Cardiac septum (tissue), 1 donor: ENCODE measurements at regions not wholly inside any gene's neighbourhood (a gene's known extent, or its start where the extent isn't known, plus 50 kb on each side); places are given as distances from the start of the nearest gene placed in this dataset.
"Not testable (repeated sequence)": the region's sequence is repeated elsewhere in the genome, so short reads cannot be mapped to it uniquely, and the experiment has no call there.

Source experiments
- DNase-seq: peaks from one replicate; pipeline ENCODE4 v3.0.0-alpha.2; 2020; ENCODE audit warnings: low spot score
- intact Hi-C: fragments of 100-400 bp; cut with DNase I; formaldehyde crosslinking; loops from one replicate; pipeline ENCODE4 v1.14.0; 2022
- donor health status: DM: no; HTN: no; CAD: no.

DNA sequence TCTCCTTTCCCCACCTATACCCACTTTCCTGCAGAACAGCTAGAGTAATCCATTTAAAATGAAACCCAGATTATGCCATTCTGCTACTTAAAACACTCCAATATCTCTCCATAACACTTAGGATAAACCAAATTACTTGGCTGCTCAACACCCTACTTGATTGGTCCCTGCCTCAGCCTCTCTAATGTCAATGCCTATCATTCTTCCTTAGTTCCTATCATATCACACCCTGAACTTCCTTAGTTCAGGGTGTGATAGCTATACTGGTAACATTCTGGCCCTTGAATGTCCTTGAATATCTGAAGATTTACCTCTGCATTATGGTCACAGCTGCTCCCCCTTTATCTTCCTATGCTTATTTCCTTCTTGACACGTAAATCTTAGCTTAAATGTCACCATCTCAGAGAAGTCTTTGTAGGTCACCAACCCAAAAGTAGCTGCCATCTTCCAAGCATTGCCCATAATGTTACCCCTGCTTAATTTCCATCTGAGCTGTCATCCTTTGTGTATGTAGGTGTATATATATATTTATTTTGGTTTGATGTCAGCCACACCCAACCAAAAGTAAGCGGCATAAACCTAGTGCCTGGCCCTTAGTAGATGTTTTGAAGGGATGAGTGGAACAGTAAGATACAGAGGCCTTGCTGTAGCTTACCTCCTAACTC, 379.8 kb downstream of the PTPRC start:
- DNase-seq, result no peak
- intact Hi-C loops, result no loop called here

DNA sequence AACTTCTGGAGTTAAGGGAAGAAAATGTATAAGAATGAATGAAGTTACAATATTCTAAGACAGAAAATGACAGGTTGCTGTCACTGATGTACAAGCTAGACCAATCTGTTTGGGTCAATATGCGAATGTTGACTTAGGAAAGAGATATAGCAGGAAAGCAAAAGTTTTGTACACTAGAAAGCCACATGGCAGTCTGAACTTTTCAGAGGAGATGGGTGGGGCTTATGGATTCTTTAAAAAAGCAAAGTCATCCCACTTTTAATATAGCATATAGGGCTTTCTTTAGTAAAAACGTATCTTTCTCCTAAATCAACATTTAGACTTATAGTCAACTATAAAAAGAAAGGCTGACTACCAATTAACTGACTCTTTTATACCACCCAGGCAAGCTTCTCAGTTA, 381.2 kb downstream of the PTPRC start:
- intact Hi-C loops, result no loop called here
- no peak for DNase-seq

DNA sequence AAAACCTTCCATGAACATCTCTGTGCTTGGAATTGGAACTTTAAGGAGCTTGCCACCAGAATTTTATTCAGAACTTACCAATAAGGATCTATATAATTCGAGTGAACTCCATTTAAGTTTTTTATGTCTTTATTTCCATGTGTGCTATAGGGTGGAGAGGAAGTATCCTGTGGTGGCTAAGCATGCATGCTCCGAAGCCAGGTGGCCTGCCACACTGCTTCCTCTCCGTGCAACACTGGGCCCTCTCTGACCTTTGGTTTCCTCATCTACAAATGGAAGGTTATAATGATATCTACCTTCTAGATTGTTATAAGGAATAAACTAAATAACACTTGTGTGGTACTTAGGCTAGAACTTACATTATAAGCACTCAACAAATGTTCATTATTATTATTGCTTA, 382.1 kb downstream of the PTPRC start:
- intact Hi-C loops, result no loop called here
- DNase-seq, result no peak

DNA sequence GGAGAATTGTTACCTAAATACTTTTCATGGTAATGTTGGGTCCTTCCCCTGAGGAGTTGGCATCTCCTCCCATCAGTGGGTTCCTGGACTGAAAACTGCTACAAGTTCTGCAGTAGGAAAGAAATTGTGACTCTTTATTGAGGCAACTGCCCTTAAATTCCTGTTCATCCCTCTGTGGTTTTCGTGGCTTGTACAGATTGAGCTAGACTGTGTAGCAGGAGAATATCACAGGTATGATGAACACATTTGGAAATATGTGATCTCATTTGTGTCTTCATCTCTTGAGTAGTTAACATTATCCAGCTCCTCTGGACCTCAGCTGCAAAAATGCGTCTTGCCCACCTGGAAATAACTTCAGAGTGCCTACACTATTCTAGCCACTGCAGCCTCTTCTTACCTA, 390.6 kb downstream of the PTPRC start:
- no peak for DNase-seq
- intact Hi-C loops, result no loop called here

DNA sequence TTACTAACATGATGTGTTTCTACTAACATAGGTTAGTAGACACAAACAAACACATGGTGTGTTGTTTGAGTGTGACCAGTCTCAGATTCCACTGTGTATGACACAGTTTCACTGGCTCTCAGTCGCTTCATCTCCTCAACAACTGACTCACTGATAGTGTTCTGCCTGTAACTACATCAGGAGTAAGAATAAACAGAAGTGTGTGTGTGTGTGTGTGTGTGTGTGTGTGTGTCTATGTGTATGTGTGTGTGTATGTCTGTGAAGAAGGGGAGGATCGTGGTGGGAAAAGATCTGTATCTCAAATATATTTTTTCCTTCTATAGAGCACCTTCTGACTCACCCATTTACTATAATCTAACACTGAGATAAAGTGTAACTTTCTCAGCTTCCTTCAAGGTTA, 391.0 kb downstream of the PTPRC start:
- DNase-seq, result no peak
- intact Hi-C loops, result no loop called here

DNA sequence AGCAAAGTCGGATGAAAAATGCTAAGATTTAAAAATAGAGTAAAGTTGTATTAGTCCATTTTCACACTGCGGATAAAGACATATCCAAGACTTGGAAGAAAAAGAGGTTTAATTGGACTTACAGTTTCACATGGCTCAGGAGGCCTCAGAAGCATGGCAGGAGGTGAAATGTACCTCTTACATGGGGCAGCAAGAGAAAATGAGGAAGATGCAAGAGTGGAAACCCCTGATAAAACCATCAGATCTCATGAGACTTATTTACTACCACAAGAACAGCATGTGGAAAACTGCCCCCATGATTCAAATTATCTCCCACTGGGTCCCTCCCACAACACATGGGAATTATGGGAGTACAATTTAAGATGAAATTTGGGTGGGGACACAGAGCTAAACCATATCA, 391.7 kb downstream of the PTPRC start:
- DNase-seq, intact Hi-C loops: not testable (repeated sequence)

DNA sequence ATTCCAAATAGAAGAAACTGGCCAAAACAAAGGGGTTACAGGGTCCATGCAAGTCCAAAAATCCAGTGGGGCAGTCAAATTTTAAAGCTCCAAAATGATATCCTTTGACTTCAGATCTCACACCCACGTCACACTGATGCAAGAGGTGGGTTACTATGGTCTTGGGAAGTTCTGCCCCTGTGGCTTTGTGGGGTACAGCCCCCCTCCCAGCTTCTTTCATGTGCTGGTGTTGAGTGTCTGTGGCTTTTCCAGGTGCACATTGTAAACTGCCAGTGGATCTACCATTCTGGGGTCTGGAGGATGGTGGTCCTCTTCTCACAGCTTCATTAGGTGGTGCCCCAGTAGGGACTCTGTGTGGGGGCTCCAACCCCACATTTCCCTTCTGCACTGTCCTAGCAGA, 392.3 kb downstream of the PTPRC start:
- intact Hi-C loops, DNase-seq: not testable (repeated sequence)

DNA sequence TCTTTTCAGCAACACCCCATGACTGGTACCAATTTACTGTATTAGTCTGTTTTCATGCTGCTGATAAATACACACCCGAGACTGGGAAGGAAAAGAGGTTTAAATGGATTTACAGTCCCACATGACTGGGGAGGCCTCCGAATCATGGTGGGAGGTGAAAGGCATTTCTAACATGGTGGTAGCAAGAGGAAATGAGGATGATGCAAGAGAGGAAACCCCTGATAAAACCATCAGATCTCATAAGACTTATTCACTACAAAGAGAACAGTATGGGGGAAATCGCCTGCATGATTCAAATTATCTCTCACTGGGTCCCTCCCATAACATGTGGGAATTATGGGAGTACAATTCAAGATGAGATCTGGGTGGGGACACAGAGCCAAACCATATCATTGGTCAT, 393.6 kb downstream of the PTPRC start:
- intact Hi-C loops, result not testable (repeated sequence)

DNA sequence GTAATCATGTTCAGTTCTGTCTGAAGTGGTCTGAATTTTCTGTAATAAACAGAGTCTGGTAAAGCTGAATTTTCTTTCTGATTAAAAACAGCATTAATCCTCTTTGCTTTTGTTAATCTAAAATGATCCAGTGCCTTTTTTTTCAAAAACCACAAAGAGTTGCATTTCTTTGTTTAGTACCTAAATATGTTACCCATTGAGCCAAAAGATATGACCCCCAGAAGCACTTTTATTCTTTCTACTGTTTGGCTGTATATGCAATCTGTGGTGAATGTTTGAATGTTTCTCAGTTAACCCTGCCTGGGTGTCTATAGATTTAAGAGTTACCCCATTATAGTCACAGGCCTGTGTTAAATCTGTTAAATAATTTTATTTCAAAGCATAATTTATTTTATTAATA, 394.8 kb downstream of the PTPRC start:
- no peak for DNase-seq
- intact Hi-C loops, result no loop called here

More for the DNA sequence above, 393.6 kb downstream of the PTPRC start:
- DNase-seq, result not testable (repeated sequence)

DNA sequence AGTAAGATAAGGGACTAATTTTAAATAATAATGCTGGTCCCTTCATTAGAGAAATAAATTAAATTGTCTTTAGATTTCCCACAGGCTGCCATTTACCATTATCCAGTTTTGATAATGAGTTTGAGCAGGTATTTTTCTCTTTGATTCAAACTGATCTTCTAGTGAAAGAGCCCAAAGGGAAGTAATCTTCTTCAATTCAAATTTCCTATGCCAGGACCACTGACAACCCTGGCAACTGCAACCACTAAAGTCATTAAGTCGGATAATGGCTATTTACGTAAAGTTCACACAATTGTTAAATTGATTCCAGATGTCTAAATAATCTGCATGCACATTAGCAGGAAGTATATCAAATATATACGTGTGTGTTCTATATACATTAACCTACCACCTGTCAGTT, 399.3 kb downstream of the PTPRC start:
- DNase-seq, result no peak
- intact Hi-C loops, result no loop called here

DNA sequence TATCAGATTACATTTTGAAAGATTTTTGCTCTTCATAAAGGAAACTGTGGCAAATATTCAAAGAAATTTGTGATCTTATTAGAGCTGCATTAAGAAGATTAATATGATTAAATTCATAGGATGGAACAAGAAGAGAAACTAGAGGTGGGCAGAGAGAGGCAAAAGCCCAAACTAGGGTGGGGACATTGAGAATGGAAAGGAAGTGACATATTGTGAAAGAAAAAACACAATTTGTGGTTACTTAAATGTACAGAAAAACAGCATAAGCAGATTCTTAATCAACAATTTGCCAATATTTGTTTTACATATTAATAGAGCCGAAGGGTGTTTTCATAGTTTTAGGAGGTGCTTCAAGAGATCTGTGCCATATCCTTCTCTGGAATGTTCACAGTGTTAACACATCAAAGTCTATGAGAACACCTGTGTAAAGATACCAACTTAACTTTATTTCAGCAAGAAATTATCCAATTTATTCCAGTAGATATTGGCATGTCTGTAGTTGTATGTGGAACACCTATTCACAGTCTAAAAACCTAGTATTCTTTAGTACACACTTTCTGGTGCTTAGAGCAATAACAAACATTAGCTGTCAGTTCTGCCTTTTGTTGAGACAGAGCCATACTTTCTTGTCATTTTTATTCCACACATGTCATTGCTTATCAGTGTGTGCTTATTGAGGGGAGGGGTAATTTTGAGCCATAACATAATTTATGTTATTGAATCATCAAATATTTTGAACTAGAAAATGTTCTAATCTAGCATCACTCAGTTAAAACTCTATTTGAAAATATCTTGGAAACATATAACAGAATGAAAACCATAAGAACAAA, 401.5 kb downstream of the PTPRC start:
- no peak for DNase-seq
- intact Hi-C loops, result no loop called here

DNA sequence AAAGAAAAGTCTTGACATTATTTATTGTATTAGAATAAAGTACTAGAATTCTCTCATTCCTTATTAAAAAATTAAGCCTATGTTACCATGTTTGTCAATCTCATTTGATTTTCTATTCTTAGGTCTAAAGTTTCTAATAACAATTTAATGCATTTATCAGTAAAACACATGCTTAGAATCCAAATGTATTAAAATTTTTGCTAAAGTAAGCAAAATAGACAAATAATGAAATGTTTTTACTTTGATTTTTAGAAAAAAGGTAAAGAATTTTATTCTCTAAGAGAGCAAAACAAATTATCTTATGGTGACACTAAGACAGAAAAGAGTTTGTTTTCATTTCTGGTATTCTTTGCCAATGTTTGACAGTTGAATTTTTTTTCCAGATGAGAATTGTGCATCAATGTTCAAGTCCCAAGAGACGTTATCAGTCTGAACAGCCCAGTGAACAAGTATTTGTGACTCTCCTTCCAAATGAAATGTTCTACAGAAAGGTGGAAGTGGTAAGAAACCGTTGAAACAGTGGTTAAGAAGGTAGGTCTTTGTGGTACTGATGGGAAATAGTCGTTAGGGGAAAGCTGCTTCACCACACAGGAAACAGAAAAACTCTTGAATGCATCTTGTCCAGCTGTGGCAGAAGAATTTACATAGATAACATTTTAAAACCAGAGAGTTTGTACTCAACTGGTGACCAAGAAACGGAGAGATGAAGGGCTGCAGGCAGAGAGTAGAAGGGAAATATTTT, 402.5 kb downstream of the PTPRC start:
- DNase-seq, result no peak

DNA sequence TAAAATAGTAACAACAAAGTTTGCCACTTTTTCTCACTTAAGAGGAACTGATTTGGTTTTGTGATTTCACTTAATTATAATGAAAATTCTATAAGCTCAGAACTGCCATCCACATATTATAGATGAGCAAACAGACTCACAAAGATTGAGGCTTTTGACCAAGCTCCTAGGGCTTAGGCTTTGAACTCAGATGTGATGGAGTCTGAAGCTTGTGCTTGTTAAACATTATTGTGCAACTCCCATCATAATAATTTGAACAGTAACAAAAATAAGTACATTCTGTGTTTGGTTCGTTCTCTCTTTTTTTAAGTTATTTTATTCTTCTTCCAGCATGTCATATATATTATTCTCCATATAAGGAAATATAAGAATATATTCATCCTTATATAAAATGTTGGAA, 403.4 kb downstream of the PTPRC start:
- intact Hi-C loops, result no loop called here
- DNase-seq, result no peak

More for the DNA sequence above, 402.5 kb downstream of the PTPRC start:
- intact Hi-C loops, result no loop called here

DNA sequence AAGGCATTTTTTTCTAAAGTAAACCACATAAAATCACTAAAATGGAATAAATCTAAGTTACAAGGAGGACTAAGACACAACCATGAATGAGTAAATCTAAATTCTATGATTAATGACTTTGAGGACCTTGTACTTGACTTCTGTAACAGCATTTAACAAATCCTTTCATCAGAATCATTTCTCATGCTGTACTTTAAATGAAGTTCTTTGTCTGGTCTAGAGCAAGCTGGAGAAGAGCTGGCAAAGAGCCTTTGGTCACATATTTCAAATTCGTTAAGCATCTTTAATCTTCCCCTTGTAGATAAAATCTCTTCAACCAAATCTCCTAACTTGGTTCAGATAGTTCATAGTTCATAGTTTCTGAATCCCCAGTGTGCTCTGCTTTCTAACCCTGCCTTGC, 405.4 kb downstream of the PTPRC start:
- intact Hi-C loops, result no loop called here
- no peak for DNase-seq

DNA sequence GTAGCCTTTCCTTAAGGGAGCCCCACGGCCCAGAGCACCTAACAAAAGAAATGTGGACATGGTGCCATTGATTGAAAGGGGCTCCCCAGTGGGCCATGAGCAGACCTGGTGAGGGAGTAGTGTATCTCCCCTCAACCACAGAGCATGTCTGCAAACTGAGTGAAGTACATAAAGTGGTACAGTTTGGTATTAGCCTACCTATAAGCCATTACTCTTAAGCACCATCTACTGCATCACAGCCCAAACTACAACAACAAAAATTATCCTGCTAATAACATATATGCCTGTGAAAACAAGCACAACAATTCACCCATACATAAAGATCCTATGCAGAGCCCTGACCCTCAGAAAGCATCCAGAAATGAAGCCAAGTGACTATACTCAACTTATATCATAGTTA, 407.8 kb downstream of the PTPRC start:
- intact Hi-C loops, result no loop called here

DNA sequence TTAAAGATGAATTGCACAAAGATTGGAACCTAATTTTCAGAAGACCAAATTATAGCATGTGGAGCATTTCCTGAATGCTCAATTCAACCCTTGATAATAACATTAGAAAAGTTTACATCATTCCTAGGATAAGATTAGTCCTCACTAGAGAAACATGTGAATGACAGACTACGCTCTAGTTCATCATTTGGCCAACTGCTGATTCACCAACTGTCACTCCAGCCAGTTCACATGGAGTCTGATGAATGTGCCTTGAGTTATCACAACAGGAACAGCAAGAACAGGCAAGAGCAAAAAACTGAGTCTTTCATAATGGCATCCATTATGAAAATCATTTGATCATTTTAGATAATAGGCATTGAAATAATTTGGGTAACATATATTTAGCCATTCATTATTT, 415.9 kb downstream of the PTPRC start:
- DNase-seq, result no peak
- intact Hi-C loops, result no loop called here

More for the DNA sequence above, 407.8 kb downstream of the PTPRC start:
- no peak for DNase-seq

DNA sequence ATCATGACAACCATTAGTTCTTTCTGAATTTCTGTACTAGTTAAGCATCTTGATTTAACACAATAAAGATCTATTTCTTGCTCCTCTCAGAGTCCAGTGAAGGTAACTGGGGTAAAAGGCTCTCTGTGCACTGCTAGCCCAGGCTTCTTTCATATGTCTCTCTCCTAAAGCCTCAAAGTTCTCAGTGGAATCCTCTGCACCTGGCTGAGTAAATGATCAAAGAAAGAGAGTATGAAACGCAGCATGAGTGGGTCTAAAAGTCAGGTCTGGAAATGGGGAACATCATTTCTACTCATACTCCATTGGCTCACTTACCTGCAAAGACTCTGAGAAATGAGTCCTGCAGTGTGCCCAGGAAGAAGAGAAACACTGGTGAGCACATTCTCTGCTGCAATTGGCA, 418.5 kb downstream of the PTPRC start:
- intact Hi-C loops, result no loop called here
- no peak for DNase-seq

DNA sequence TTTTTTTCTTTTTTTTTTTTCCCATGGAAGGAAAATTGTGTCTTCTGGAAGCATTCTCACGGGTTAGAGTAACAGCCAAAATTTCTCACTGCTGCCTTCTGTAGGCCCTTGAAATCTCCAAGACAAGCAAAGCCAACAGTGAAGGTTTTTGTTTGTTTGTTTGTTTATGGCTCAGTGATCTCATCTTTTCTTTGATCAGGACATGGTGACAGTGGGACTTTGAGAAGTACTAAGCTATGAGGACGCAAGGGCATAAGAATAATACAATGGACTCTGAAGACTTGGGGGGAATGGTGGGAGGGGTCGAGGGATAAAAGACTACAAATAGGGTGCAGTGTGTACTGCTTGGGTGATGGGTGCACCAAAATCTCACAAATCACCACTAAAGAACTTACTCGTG, 419.4 kb downstream of the PTPRC start:
- no peak for DNase-seq
- intact Hi-C loops, result no loop called here

DNA sequence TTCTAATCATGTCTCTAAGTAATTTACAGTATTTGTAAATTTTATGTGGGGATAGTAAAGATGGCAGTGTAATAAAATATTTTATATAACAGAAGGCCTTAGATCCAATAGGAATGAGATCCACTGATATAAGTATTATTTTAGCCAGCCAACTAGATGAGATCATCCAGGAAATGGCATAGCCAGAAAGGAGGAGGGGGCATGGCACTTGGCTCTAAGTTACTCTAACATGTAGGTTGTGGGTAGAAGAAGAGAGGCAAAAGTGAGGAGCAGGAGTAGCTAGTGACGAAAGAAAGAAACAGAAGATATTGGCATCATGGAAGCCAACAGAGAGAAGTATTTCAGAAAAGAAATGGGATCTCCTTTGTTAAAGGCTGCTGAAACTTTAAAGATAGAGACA, 426.1 kb downstream of the PTPRC start:
- no peak for DNase-seq
- intact Hi-C loops, result no loop called here

DNA sequence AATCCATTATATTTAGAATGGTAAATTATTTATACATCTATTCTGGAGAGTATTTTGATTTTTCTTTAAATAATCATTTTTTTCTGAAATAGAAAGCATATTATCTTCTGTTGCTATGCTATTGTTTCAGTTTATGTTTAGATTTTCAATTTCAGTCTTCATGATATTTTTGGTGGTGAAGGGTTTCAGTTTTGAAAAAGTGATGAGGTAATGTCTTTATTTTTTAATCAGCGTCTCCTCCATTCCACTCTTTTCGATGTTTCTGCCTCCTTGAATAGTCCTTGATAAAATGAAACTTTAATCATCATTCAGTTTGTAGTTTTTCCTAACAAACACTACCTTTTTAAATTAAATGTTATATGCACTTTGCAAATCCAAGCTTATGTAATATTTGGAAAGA, 428.6 kb downstream of the PTPRC start:
- intact Hi-C loops, result no loop called here
- no peak for DNase-seq

DNA sequence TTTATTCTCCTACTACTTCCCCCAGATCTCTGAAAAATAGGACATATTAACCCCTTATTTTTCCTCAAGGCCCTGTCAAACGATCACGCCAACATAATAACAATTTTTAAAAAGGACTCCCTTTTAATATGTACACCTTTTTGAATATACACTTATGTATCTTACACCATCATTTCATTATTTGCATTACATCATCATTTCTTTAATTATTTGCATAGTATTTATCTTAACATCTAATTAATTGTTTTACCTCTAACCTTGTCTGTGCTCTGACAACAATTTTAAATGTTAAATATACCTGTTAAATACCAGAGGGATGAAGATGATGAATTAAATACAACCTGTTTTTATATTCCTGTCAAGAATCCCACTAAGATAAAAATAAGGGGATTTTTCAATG, 432.2 kb downstream of the PTPRC start:
- intact Hi-C loops, result no loop called here
- no peak for DNase-seq
